Neural progenitor cell (in vitro differentiated cells): ENCODE measurements at regions not wholly inside any gene's neighbourhood (a gene's known extent, or its start where the extent isn't known, plus 50 kb on each side); places are given as distances from the start of the nearest gene placed in this dataset.

Experiments
- DNase-seq: peaks from one replicate; pipeline ENCODE4 v3.0.0-alpha.2; 2016; ENCODE audit warnings: low spot score
- H2AFZ ChIP-seq: fragments of 200-600 bp; sonication (generic); replicated peaks from 2 replicates; pipeline ENCODE4 v1.6.1; 2016; ENCODE audit warnings: antibody characterized with exemption
- H3F3A ChIP-seq: fragments of 200-600 bp; sonication (generic); 2 replicates; pipeline ENCODE4 v1.6.1; 2016; ENCODE audit warnings: antibody characterized with exemption, low read depth
- H3K27ac ChIP-seq: fragments of 200-600 bp; sonication (generic); 2 replicates; pipeline ENCODE4 v1.5.1; 2016; ENCODE audit warnings: mild to moderate bottlenecking
- H3K27me3 ChIP-seq: fragments of 200-600 bp; sonication (generic); 2 replicates; pipeline ENCODE4 v1.6.1; 2016; ENCODE audit warnings: mild to moderate bottlenecking, moderate library complexity
- H3K36me3 ChIP-seq: fragments of 200-600 bp; sonication (generic); 2 replicates; pipeline ENCODE4 v1.5.1; 2016
- H3K4me1 ChIP-seq: fragments of 200-600 bp; sonication (generic); 2 replicates; pipeline ENCODE4 v1.6.1; 2016; ENCODE audit warnings: mixed run types
- H3K4me2 ChIP-seq: fragments of 200-600 bp; sonication (generic); 2 replicates; pipeline ENCODE4 v1.6.1; 2016
- H3K4me3 ChIP-seq: fragments of 200-600 bp; sonication (generic); 2 replicates; pipeline ENCODE4 v1.5.1; 2016
- H3K79me2 ChIP-seq: fragments of 200-600 bp; sonication (generic); 2 replicates; pipeline ENCODE4 v1.6.1; 2016; ENCODE audit warnings: low read depth
- H3K9ac ChIP-seq: fragments of 200-600 bp; sonication (generic); 2 replicates; pipeline ENCODE4 v1.6.1; 2016
- H3K9me3 ChIP-seq: fragments of 200-600 bp; sonication (generic); 2 replicates; pipeline ENCODE4 v1.5.1; 2016; ENCODE audit warnings: low read depth
- H4K20me1 ChIP-seq: fragments of 200-600 bp; sonication (generic); 2 replicates; pipeline ENCODE4 v1.6.1; 2016; ENCODE audit warnings: low read depth
- H3K27ac Mint-ChIP-seq: 3 replicates; pipeline ENCODE4 v1.8.0; 2021; ENCODE audit warnings: mixed read lengths
- H3K27me3 Mint-ChIP-seq: 2 replicates; pipeline ENCODE4 v1.8.0; 2022; ENCODE audit warnings: low read depth, mild to moderate bottlenecking, inconsistent platforms, moderate library complexity, mixed read lengths; ENCODE audit not compliant: insufficient read depth
- H3K36me3 Mint-ChIP-seq: 3 replicates; pipeline ENCODE4 v1.8.0; 2021; ENCODE audit warnings: mixed read lengths
- H3K4me1 Mint-ChIP-seq: 3 replicates; pipeline ENCODE4 v1.8.0; 2021; ENCODE audit warnings: mixed read lengths
- H3K4me3 Mint-ChIP-seq: 3 replicates; pipeline ENCODE4 v1.8.0; 2021; ENCODE audit warnings: mild to moderate bottlenecking, moderate library complexity, mixed read lengths
- H3K9me3 Mint-ChIP-seq: 3 replicates; pipeline ENCODE4 v1.8.0; 2020; ENCODE audit warnings: mixed read lengths
- EZH2 ChIP-seq: fragments of 200-600 bp; sonication (generic); IDR thresholded peaks from 2 replicates; pipeline ENCODE4 v1.6.1; 2017; ENCODE audit warnings: antibody characterized with exemption, mild to moderate bottlenecking, moderate library complexity
- EZH2phosphoT487 ChIP-seq: fragments of 200-600 bp; sonication (generic); IDR thresholded peaks from 2 replicates; pipeline ENCODE4 v1.6.1; 2017; ENCODE audit warnings: antibody characterized with exemption
- TF ChIP-seq, protein P1 (sequence below): fragments of 200-600 bp; sonication (generic); IDR thresholded peaks from 2 replicates; pipeline ENCODE4 v1.5.1; 2017; ENCODE audit warnings: antibody characterized with exemption, mild to moderate bottlenecking

DNA sequence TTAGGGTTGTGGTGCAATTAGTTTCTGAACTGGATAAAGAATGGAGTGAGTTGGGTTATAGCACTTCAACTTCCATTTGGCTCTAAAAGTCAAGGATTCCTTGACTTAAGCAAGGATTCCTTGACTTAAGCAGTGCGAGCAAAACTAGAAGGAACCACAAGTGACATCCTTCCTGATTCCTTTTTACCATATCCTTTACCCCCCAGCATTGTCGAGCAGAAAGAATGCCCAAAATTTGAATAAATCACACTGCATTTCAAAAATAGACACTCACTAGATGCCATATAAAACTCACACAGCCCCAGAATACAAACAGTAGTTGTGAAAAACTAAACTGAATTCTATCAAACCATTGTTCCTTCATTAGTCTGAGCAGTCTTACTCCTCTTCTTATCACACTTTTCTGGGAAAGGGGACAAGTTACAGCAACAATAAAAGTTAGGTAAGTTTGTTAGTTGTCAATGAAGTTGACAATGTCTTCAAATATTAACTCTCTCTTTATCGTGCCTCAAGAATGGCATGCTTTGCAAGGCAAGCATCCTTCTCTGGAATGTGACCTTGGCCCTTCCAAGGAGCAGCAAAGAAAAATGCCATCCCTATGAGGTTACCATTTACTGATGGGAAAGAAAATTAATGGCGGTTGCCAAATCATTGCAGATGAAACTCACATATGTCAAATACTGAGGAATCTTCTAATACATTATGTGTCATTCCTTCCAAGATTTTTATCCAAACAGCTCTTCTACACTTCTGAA lies 273.3 kb upstream of the ANKRD55 start:
- Mint-ChIP-seq H3K4me3 (no peak overlapping the region), H3K27me3 (no peaks in the 10 kb centered on the region), H3K4me1 (peaks cover 12% of the 10 kb centered on the region), H3K27ac (no peak overlapping the region), H3K36me3 (no peaks in the 10 kb centered on the region), H3K9me3 (peaks cover 2% of the 10 kb centered on the region)
- Histone ChIP-seq H4K20me1 (no peaks in the 10 kb centered on the region), H3K4me1 (peaks cover 8% of the 10 kb centered on the region), H2AFZ (no peak overlapping the region), H3K27ac (no peak overlapping the region), H3K9me3 (no peaks in the 10 kb centered on the region), H3K79me2 (no peaks in the 10 kb centered on the region), H3F3A (no peaks in the 10 kb centered on the region), H3K4me3 (no peak overlapping the region), H3K9ac (no peak overlapping the region), H3K36me3 (no peaks in the 10 kb centered on the region), H3K4me2 (no peak overlapping the region), H3K27me3 (no peaks in the 10 kb centered on the region)
- DNase-seq, result no peak
- TF ChIP-seq, protein P1, sequence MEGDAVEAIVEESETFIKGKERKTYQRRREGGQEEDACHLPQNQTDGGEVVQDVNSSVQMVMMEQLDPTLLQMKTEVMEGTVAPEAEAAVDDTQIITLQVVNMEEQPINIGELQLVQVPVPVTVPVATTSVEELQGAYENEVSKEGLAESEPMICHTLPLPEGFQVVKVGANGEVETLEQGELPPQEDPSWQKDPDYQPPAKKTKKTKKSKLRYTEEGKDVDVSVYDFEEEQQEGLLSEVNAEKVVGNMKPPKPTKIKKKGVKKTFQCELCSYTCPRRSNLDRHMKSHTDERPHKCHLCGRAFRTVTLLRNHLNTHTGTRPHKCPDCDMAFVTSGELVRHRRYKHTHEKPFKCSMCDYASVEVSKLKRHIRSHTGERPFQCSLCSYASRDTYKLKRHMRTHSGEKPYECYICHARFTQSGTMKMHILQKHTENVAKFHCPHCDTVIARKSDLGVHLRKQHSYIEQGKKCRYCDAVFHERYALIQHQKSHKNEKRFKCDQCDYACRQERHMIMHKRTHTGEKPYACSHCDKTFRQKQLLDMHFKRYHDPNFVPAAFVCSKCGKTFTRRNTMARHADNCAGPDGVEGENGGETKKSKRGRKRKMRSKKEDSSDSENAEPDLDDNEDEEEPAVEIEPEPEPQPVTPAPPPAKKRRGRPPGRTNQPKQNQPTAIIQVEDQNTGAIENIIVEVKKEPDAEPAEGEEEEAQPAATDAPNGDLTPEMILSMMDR, result no peak
- no peak for TF ChIP-seq EZH2
- TF ChIP-seq EZH2phosphoT487, result no peak

DNA sequence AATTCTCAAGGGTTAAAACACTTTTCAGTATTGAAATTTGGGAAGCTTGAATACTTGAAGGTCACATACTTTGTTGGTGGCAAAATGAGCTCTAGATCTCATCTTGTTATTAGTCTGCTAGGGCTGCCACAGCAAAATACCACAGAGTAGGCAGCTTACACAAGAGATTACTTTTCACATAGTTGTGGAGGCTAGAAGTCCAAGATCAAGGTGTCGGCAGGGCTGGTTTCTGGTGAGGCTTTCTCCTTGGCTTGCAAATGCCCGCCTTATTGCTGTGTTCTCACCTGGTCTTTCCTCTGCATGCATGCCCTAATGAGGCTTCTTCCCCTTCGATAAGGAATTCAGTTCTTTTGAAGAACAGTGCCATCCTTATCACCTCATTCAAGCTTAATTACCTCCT lies 270.8 kb upstream of the ANKRD55 start:
- H3K4me2 ChIP-seq, result no peak overlapping the region
- H3K4me3 Mint-ChIP-seq, result no peak overlapping the region
- no peaks in the 10 kb centered on the region for H3K27me3 Mint-ChIP-seq
- no peak overlapping the region for H3K4me3 ChIP-seq
- H3K9ac ChIP-seq, result no peak overlapping the region
- no peaks in the 10 kb centered on the region for H3K79me2 ChIP-seq
- H3K27me3 ChIP-seq, result no peaks in the 10 kb centered on the region
- no peaks in the 10 kb centered on the region for H3K36me3 Mint-ChIP-seq
- TF ChIP-seq, protein P1, result no peak
- TF ChIP-seq EZH2phosphoT487, result no peak
- no peaks in the 10 kb centered on the region for H3K9me3 ChIP-seq
- H4K20me1 ChIP-seq, result no peaks in the 10 kb centered on the region
- H3K9me3 Mint-ChIP-seq, result peaks cover 2% of the 10 kb centered on the region
- H3K27ac Mint-ChIP-seq, result no peak overlapping the region
- no peak overlapping the region for H2AFZ ChIP-seq
- DNase-seq, result no peak
- no peaks in the 10 kb centered on the region for H3F3A ChIP-seq
- H3K4me1 ChIP-seq, result peaks cover under 1% of the 10 kb centered on the region
- H3K4me1 Mint-ChIP-seq, result peaks cover 5% of the 10 kb centered on the region
- no peaks in the 10 kb centered on the region for H3K36me3 ChIP-seq
- no peak overlapping the region for H3K27ac ChIP-seq

DNA sequence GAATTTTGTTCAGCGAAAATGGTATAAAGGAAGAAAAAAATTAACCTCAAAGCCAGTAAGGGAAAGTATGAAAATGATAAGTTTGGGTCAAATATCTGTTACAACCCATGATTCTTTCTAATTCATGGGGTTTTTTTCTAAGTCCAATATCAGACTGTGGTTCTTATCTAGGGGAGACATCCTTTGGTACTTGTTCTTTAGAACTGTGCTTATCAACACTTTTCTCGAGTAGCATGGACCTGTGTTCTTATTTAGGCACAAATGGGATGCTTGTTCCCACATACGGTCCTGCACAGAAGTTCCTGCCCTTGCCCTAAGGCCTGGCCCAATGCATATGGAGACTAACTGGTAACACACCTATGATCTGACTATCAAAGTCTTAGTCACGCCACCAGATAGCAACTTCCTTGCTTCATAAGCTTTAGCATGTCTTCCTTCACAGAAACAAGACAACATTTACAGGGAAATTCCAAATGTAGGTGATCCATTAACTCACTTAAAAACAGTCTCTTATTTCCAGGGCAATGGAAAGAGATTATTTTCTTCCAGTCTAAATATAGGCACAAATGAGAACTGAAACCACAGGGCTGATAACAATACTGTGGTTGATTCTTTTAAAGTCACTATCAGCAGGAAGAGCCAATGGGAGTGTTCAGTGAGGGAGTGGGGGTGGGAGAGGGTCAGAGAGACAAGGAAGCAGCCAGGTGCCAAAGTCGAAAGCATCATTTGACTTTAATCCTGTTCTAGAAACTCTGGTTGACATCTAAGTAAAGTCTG lies 268.8 kb upstream of the ANKRD55 start:
- Histone ChIP-seq H3K27ac (no peak overlapping the region), H3F3A (no peaks in the 10 kb centered on the region), H3K27me3 (no peaks in the 10 kb centered on the region), H3K79me2 (no peaks in the 10 kb centered on the region), H3K4me2 (no peak overlapping the region), H3K4me3 (no peak overlapping the region), H3K36me3 (no peaks in the 10 kb centered on the region), H3K4me1 (no peaks in the 10 kb centered on the region), H2AFZ (no peak overlapping the region), H4K20me1 (no peaks in the 10 kb centered on the region), H3K9ac (no peak overlapping the region), H3K9me3 (no peaks in the 10 kb centered on the region)
- Mint-ChIP-seq H3K4me3 (no peak overlapping the region), H3K36me3 (no peaks in the 10 kb centered on the region), H3K27ac (no peak overlapping the region), H3K4me1 (peaks cover 3% of the 10 kb centered on the region), H3K27me3 (no peaks in the 10 kb centered on the region), H3K9me3 (peaks cover 2% of the 10 kb centered on the region)
- DNase-seq, result no peak
- no peak for TF ChIP-seq EZH2phosphoT487

DNA sequence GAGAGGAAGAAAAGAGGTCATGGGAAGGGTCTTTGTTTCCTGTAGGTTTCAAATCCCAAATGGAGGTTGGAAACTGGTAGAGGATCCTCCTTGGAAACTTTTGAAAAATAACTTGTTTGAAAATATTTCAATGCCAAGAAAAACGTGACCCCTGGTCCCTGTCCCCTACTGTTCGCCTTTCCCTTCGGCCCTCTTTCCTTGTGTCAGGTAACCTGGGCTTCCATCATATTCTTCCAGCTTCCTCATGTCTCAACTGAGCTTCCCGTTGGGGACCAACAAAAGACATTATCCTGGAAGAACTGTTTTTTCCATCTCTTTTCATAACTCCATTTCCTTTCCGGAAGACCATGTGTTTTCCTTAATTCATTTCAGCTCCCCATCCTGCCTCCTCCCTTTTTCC lies 266.8 kb upstream of the ANKRD55 start:
- Histone ChIP-seq H3K4me3 (no peak overlapping the region), H3K9ac (no peak overlapping the region), H3K27me3 (no peaks in the 10 kb centered on the region), H3K9me3 (no peaks in the 10 kb centered on the region), H3K4me1 (no peaks in the 10 kb centered on the region), H4K20me1 (no peaks in the 10 kb centered on the region), H3K36me3 (no peaks in the 10 kb centered on the region), H2AFZ (no peak overlapping the region), H3F3A (no peaks in the 10 kb centered on the region), H3K27ac (no peak overlapping the region), H3K79me2 (no peaks in the 10 kb centered on the region), H3K4me2 (no peak overlapping the region)
- Mint-ChIP-seq H3K4me3 (no peak overlapping the region), H3K36me3 (no peaks in the 10 kb centered on the region), H3K4me1 (no peaks in the 10 kb centered on the region), H3K9me3 (peaks cover 2% of the 10 kb centered on the region), H3K27me3 (no peaks in the 10 kb centered on the region), H3K27ac (no peak overlapping the region)
- DNase-seq, result no peak
- TF ChIP-seq EZH2phosphoT487 (no peak), EZH2 (no peak)
- TF ChIP-seq, protein P1, result no peak
